ENCODE measurements at regions not wholly inside any gene's neighbourhood (a gene's known extent, or its start where the extent isn't known, plus 50 kb on each side); places are given as distances from the start of the nearest gene placed in this dataset.

GRCh38 chr5:6989230-6989629 is 276.0 kb downstream of the TENT4A start:
- Mint-ChIP-seq H3K9me3 (no peaks in the 10 kb centered on the region), H3K4me1 (no peaks in the 10 kb centered on the region), H3K36me3 (ENCODE audit: low read depth) (no peaks in the 10 kb centered on the region)

GRCh38 chr5:6994097-6994496 is 280.9 kb downstream of the TENT4A start:
- H3K4me3 Mint-ChIP-seq, result no peak overlapping the region
- H3K9me3 Mint-ChIP-seq, result peaks cover 5% of the 10 kb centered on the region
- H3K27me3 Mint-ChIP-seq (ENCODE audit: low read depth), result peaks cover 28% of the 10 kb centered on the region
- TF ChIP-seq, protein P1, sequence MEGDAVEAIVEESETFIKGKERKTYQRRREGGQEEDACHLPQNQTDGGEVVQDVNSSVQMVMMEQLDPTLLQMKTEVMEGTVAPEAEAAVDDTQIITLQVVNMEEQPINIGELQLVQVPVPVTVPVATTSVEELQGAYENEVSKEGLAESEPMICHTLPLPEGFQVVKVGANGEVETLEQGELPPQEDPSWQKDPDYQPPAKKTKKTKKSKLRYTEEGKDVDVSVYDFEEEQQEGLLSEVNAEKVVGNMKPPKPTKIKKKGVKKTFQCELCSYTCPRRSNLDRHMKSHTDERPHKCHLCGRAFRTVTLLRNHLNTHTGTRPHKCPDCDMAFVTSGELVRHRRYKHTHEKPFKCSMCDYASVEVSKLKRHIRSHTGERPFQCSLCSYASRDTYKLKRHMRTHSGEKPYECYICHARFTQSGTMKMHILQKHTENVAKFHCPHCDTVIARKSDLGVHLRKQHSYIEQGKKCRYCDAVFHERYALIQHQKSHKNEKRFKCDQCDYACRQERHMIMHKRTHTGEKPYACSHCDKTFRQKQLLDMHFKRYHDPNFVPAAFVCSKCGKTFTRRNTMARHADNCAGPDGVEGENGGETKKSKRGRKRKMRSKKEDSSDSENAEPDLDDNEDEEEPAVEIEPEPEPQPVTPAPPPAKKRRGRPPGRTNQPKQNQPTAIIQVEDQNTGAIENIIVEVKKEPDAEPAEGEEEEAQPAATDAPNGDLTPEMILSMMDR (conservative IDR thresholded peaks at IDR 0.05), result no peak
- DNase-seq (ENCODE audit: low read depth, low spot score), result no peak
- no peaks in the 10 kb centered on the region for H3K36me3 Mint-ChIP-seq (ENCODE audit: low read depth)
- H3K27ac Mint-ChIP-seq (ENCODE audit: unreplicated experiment), result no peak overlapping the region
- H3K4me1 Mint-ChIP-seq, result no peaks in the 10 kb centered on the region

More at GRCh38 chr5:6989230-6989629, 276.0 kb downstream of the TENT4A start:
- DNase-seq (ENCODE audit: low read depth, low spot score), result no peak
- H3K27me3 Mint-ChIP-seq (ENCODE audit: low read depth), result peaks cover 18% of the 10 kb centered on the region
- H3K4me3 Mint-ChIP-seq, result no peak overlapping the region
- H3K27ac Mint-ChIP-seq (ENCODE audit: unreplicated experiment), result no peak overlapping the region
- TF ChIP-seq, protein P1 (conservative IDR thresholded peaks at IDR 0.05), result no peak

- DNase-seq (ENCODE audit: low read depth, low spot score), result no peak
- Mint-ChIP-seq H3K4me1 (no peaks in the 10 kb centered on the region), H3K9me3 (peaks cover 11% of the 10 kb centered on the region), H3K4me3 (no peak overlapping the region), H3K27me3 (ENCODE audit: low read depth) (peaks cover 22% of the 10 kb centered on the region), H3K36me3 (ENCODE audit: low read depth) (no peaks in the 10 kb centered on the region), H3K27ac (ENCODE audit: unreplicated experiment) (no peak overlapping the region)
- TF ChIP-seq, protein P1 (conservative IDR thresholded peaks at IDR 0.05), result no peak
Measured at GRCh38 chr5:6995115-6995514, 281.9 kb downstream of the TENT4A start.

- Mint-ChIP-seq H3K27me3 (ENCODE audit: low read depth) (peaks cover 30% of the 10 kb centered on the region), H3K36me3 (ENCODE audit: low read depth) (no peaks in the 10 kb centered on the region), H3K9me3 (peaks cover 14% of the 10 kb centered on the region), H3K4me1 (no peaks in the 10 kb centered on the region), H3K4me3 (no peak overlapping the region), H3K27ac (ENCODE audit: unreplicated experiment) (no peak overlapping the region)
- TF ChIP-seq, protein P1 (conservative IDR thresholded peaks at IDR 0.05), result no peak
- DNase-seq (ENCODE audit: low read depth, low spot score), result no peak
Measured at GRCh38 chr5:7000310-7000709, 287.1 kb downstream of the TENT4A start.

DNA sequence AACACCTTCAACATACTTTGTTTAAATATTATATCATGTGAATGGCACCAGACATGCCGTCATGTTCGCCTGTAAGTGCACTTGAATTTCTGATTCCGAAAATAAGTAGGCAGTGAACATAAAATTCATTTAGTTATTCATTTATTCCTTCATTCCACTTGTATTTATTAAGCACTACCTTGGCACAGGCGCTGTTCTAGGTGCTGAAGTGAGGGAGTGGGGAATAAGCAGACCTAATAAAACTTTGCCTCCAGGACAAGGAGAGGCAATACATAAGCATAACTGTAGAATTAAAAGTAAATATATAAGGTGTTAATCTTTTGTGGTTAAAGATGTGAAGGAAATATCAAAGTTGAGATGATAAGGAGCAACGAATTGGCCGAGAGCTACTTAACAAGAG is 297.4 kb downstream of the TENT4A start:
- Mint-ChIP-seq H3K9me3 (peaks cover 2% of the 10 kb centered on the region), H3K27ac (ENCODE audit: unreplicated experiment) (no peak overlapping the region), H3K4me1 (no peaks in the 10 kb centered on the region), H3K27me3 (ENCODE audit: low read depth) (peaks cover 54% of the 10 kb centered on the region), H3K4me3 (no peak overlapping the region), H3K36me3 (ENCODE audit: low read depth) (no peaks in the 10 kb centered on the region)
- DNase-seq (ENCODE audit: low read depth, low spot score), result no peak
- TF ChIP-seq, protein P1 (conservative IDR thresholded peaks at IDR 0.05), result no peak

GRCh38 chr5:7012057-7012456 is 298.8 kb downstream of the TENT4A start:
- Mint-ChIP-seq H3K9me3 (peaks cover 3% of the 10 kb centered on the region), H3K4me3 (no peak overlapping the region), H3K27ac (ENCODE audit: unreplicated experiment) (no peak overlapping the region), H3K27me3 (ENCODE audit: low read depth) (peaks cover 43% of the 10 kb centered on the region), H3K4me1 (no peaks in the 10 kb centered on the region), H3K36me3 (ENCODE audit: low read depth) (no peaks in the 10 kb centered on the region)
- no peak for DNase-seq (ENCODE audit: low read depth, low spot score)
- TF ChIP-seq, protein P1 (conservative IDR thresholded peaks at IDR 0.05), result no peak
